Nucleus accumbens (tissue), 56 donors: ENCODE measurements at regions not wholly inside any gene's neighbourhood (a gene's known extent, or its start where the extent isn't known, plus 50 kb on each side); places are given as distances from the start of the nearest gene placed in this dataset.

Experiments used
- DNase-seq, 56 donors: peaks; one replicate each; lab custom pipeline; 2025; lab: John Stamatoyannopoulos, UW

GRCh38 chr14:85214471-85214870 is 315.5 kb upstream of the FLRT2 start:
- DNase-seq = no peak

DNA sequence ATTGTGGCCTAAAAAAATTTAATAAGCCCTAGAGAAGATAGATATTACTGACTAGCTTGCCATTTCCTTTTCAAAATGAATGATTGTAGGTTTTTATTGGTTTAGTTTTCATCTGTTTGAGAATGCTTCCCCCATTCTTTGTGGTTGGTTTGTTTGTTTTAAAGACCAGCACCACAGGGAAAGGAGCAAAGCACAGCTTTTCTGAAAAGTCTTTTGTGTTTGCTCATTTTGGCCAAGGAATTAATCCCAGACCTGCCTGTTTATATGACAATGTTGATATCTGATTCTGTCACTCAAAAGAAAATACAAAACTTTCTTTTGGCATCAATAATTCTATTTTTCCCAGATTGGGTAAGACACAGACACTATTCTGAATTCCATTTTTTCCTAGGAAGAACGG is 312.5 kb upstream of the FLRT2 start:
- DNase-seq = no peak

- no peak for DNase-seq
Observed at GRCh38 chr14:85218982-85219381, 311.0 kb upstream of the FLRT2 start.

- no peak for DNase-seq
Observed at GRCh38 chr14:85221832-85222231, 308.1 kb upstream of the FLRT2 start.

DNA sequence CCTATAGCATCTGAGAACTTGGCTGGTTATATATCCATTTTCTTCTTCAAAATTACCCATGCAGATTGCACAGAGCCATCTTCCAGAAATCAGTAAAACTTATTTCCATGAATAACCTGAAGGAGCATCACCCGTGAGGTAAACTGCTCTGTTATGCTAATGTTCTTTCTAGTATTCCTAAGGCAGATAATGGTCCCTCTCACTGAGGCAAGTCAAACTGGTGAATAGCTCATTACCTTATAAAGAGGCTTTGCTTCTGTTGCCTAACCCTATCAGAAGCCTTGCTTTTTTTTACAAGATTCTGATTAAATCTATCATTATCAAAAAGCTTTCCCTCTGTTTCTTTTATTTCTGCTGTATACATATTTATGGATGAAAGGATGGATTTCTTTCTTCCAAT is 307.6 kb upstream of the FLRT2 start:
- DNase-seq = no peak

DNA sequence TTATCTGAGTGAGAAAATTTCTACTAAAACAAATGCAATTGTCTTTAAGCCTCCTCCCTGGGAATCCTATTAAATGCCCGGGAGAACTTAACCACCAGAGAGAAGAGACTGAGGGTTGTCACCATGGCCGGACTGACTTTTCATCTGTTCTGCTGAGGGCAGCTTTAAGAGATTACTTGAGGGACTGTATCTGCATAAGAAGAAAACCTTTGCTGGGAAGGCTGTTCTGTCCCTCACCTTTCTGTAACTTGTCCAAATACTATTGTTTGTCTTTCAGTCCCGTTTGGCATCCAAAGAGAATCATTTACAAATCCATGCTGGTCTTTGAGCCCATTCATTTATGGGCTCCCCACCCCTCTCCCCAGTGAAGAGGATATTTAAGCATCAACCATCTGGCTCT is 306.3 kb upstream of the FLRT2 start:
- no peak for DNase-seq

GRCh38 chr14:85224241-85224640 is 305.7 kb upstream of the FLRT2 start:
- no peak for DNase-seq

GRCh38 chr14:85233756-85234155 is 296.2 kb upstream of the FLRT2 start:
- DNase-seq = no peak

- no peak for DNase-seq
Observed at GRCh38 chr14:85234156-85235025, 295.6 kb upstream of the FLRT2 start.

DNA sequence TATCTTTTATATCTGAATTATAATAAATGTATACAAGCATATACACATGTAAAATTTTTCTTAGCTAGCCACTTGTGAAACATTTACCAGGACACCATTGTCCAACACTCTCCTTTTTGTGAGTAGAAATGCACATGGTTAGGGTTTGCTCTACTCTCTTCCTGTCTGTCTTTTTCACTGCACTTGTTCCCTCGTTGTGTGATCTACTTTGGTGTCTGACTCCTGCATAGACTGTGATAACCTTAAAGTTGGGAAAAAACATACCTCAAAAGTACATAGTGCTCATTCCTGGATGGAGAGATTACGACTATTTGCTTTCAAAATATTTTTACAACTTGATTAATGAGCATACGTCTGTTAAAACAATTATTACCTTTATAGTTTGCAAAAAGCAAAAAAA is 294.1 kb upstream of the FLRT2 start:
- no peak for DNase-seq

- no peak for DNase-seq
Observed at GRCh38 chr14:85236296-85236695, 293.6 kb upstream of the FLRT2 start.

DNA sequence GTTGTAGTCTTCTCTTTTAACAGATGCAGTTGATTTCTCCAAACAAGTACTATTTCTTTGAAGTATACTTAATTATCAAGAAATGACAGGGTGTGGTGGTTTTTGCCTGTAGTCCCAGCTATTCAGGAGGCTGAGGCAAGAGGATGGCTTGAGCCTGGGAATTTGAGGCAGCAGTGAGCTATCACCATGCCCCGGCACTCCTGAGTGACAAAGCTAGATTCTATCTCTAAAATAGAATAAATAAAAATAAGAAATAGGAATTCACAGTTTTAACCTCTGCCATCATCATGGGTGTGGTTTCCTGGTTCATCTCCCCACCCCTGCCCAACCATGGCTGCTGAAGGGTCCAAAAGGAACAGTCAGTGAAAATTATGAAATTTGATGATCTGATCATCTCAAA is 290.2 kb upstream of the FLRT2 start:
- DNase-seq = no peak

DNA sequence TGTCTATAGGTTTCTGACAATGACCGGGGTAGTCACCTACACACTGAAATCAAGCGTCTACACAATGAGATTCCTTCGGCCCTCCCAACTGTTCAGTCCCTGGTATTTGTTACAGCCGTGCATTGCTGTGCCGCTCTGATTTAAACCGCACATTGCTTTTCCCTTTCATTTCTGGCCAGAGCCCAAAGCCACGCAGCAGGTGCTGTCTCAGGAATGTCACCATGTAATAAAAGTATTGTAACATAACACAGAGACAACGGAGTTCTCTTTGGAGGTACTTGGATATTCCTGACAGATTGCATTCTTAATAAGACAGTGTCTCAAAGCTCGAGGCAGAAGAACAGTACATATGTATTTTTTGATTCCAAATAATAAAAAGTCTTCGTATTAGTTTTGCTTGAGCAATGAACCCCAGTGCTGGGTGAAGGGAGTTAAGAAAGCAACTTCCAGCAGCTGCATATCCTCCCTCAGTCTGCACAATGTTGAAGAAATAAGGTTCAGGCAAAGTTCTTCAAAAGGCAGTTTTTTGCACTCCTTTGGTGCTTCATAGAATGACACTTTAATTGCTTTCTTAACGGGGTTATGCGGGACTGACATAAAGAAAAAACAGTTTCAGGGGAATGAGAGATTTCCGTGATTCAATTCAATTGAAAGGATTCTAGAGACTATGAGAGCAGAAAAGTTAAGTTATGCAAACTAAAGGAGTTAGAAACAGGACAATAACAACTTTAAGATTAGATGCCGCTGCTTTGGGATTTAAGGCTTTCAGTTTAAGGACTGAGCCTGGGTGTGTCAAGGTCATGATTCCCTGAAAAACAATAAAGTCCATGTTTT is 288.7 kb upstream of the FLRT2 start:
- DNase-seq = no peak

- no peak for DNase-seq
Observed at GRCh38 chr14:85242666-85243065, 287.3 kb upstream of the FLRT2 start.

- no peak for DNase-seq
Observed at GRCh38 chr14:85243321-85243720, 286.6 kb upstream of the FLRT2 start.

DNA sequence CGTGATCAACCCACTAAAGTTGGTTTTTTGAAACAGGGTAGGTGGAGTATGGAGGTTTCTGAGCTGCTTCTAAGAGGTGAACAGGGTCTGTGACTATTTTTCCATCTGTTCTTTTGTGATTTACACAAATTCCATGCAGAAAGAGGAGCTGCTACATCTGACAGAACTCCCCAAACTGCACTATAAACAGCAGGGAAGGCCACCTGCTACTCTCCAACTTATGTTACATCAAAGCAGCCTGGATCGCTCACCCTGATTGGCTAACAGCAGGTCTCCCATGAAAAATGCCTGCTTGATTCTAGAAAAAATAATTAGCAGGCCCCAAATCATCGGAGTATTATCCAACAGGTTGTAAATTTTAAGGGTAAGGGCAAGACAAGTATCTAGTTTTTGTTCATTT is 282.9 kb upstream of the FLRT2 start:
- no peak for DNase-seq

- no peak for DNase-seq
Observed at GRCh38 chr14:85248881-85249635, 280.9 kb upstream of the FLRT2 start.

GRCh38 chr14:85250414-85251189 is 279.3 kb upstream of the FLRT2 start:
- DNase-seq = no peak

DNA sequence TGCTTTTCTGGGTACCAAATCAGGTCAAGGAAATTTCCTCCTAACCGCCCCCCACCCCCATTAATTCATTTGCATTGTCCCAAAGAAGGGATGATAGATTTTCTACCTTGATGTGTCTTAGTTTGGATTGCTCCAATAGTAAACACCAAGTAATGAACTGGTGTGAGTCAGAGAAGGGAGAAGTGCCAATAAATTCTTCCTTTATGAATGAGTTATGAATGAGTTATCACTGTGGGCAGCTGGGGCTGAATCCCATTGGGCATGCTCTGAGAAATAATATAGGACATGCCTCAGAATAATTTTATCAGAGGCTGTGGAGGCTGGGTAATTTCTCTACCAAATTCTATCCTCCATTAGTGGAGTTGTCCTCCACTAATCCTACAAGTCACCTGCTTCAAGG is 277.9 kb upstream of the FLRT2 start:
- no peak for DNase-seq

DNA sequence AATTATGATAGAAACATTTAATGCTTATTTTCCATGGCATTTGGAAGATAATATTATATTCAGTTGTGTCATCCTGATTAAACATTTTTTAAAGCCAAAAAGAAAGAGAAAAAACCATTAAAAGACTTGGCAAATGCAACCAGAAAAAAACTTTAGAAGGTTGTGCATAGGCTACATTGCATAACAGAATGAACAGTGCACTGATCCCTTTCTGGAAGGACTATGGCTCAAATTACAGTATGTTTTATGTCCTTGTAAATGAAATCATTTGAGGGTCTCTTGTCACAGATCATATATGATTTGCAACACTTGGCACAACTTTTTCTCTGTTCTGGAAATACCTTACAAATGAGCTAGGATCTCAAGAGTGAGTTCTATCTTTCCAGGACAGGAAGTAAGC is 275.2 kb upstream of the FLRT2 start:
- DNase-seq = no peak
